ENCODE measurements at regions not wholly inside any gene's neighbourhood (a gene's known extent, or its start where the extent isn't known, plus 50 kb on each side); places are given as distances from the start of the nearest gene placed in this dataset.
"Not testable (repeated sequence)": the region's sequence is repeated elsewhere in the genome, so short reads cannot be mapped to it uniquely, and the experiment has no call there.

DNA sequence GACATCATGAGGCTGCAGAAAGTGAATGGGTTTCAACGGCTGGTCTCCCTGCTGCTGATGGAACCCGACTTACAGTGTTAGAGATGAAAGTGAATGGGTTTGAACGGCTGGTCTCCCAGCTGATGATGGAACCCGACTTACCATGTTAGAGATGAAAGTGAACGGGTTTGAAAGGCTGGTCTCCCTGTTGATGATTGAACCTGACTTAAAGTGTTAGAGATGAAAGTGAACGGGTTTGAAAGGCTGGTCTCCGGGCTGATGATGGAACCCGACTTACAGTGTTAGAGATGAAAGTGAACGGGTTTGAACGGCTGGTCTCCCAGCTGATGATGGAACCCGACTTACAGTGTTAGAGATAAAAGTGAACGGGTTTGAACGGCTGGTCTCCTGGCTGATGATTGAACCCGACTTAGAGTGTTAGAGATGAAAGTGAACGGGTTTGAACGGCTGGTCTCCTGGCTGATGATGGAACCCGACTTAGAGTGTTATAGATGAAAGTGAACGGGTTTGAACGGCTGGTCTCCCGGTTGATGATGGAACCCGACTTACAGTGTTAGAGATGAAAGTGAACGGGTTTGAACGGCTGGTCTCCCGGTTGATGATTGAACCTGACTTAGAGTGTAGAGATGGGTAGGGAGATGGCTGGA is 76.1 kb upstream of the ALKAL2 start:
- ChIA-PET CTCF (no interaction called here), POLR2A (no interaction called here)
- H3K4me3 ChIP-seq (ENCODE audit: low read depth, low read length), result no peak overlapping the region
- TF ChIP-seq, protein P1, sequence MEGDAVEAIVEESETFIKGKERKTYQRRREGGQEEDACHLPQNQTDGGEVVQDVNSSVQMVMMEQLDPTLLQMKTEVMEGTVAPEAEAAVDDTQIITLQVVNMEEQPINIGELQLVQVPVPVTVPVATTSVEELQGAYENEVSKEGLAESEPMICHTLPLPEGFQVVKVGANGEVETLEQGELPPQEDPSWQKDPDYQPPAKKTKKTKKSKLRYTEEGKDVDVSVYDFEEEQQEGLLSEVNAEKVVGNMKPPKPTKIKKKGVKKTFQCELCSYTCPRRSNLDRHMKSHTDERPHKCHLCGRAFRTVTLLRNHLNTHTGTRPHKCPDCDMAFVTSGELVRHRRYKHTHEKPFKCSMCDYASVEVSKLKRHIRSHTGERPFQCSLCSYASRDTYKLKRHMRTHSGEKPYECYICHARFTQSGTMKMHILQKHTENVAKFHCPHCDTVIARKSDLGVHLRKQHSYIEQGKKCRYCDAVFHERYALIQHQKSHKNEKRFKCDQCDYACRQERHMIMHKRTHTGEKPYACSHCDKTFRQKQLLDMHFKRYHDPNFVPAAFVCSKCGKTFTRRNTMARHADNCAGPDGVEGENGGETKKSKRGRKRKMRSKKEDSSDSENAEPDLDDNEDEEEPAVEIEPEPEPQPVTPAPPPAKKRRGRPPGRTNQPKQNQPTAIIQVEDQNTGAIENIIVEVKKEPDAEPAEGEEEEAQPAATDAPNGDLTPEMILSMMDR (IDR thresholded peaks at IDR 0.05; ENCODE audit: insufficient read depth, low read length, missing control alignments), result no peak
- DNase-seq (ENCODE audit: low read depth, low spot score), result no peak

DNA sequence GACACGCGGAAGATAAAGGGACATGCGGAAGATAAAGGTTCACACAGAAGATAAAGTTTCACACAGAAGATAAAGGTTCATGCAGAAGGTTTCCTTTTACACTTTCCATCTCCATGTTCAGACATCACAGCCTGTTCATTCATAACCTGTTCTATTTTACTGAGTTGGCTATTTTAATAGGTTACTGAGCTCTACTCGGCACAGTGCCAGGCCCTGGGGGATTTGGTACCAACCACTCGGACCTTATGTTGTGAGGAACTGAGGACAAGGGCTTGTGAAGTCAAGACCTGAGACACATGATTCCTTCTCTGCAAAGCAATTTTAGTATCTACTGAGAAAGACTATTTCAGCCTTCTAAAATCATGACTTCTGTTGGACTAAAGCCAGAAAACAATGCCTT is 75.0 kb upstream of the ALKAL2 start:
- no peak overlapping the region for H3K4me3 ChIP-seq (ENCODE audit: low read depth, low read length)
- TF ChIP-seq, protein P1 (IDR thresholded peaks at IDR 0.05; ENCODE audit: insufficient read depth, low read length, missing control alignments), result no peak
- ChIA-PET POLR2A (no interaction called here), CTCF (no interaction called here)
- DNase-seq (ENCODE audit: low read depth, low spot score), result no peak

DNA sequence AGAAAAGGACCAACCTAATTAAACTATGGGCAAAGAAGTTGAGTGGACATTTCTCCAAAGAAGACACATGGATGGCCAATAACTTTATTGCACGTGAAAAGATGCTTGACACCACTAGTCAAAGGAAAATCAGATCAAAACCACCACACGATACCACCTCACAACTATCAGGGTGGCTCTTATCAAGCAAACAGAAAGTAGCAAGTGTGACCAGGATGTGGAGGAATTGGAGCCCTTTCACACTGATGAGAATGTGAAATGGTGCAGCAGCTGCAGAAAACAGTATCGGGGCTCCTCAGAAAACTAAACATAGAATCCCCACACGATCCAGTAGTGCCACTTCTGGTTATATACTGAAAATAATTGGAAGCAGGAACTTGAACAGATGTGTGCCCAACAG is 72.2 kb upstream of the ALKAL2 start:
- POLR2A ChIA-PET, result no interaction called here
- CTCF ChIA-PET, result no interaction called here
- DNase-seq (ENCODE audit: low read depth, low spot score), result no peak
- H3K4me3 ChIP-seq (ENCODE audit: low read depth, low read length), result no peak overlapping the region
- TF ChIP-seq, protein P1 (IDR thresholded peaks at IDR 0.05; ENCODE audit: insufficient read depth, low read length, missing control alignments), result no peak

DNA sequence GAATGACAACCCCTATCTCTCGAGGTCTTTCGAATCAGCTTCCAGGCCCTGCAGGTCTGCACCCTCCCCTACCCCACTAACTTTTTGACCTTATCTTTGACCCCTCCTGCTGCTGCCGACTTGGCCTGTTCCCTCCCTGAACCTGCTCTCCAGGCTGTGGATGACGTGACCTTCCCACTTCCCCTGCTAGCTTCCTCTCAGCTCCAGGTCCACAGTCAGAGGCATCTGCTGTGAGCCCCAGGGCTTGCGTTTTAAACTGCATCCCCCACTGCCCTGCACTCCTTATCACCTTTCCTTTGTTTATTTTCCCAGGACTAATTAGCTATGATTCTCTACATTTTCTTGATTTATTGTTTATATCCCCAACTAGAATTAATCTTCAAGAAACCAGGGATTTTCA is 71.2 kb upstream of the ALKAL2 start:
- TF ChIP-seq, protein P1 (IDR thresholded peaks at IDR 0.05; ENCODE audit: insufficient read depth, low read length, missing control alignments), result no peak
- CTCF ChIA-PET, result no interaction called here
- no peak overlapping the region for H3K4me3 ChIP-seq (ENCODE audit: low read depth, low read length)
- POLR2A ChIA-PET, result no interaction called here
- no peak for DNase-seq (ENCODE audit: low read depth, low spot score)

DNA sequence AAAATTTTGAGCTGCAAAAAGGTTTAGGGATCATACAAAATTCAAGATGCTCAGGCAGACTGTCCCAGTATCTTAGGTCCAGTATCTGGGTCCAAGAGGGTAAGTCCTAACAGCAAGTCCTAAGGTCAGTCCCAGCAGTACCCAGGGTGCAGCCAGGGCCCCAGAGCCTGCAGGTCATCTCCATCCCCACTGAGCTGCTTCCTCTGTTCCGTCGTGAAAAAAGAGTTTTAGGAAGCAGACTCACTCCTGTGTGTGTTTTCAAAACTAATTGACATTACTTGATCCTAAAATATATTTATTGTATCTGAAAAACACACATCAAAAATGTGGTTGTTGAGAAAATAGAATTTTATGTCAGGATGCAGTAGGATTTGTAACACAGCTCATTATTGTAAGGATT is 69.9 kb upstream of the ALKAL2 start:
- DNase-seq (ENCODE audit: low read depth, low spot score), result no peak
- ChIA-PET POLR2A (no interaction called here), CTCF (no interaction called here)
- no peak overlapping the region for H3K4me3 ChIP-seq (ENCODE audit: low read depth, low read length)
- TF ChIP-seq, protein P1 (IDR thresholded peaks at IDR 0.05; ENCODE audit: insufficient read depth, low read length, missing control alignments), result no peak

DNA sequence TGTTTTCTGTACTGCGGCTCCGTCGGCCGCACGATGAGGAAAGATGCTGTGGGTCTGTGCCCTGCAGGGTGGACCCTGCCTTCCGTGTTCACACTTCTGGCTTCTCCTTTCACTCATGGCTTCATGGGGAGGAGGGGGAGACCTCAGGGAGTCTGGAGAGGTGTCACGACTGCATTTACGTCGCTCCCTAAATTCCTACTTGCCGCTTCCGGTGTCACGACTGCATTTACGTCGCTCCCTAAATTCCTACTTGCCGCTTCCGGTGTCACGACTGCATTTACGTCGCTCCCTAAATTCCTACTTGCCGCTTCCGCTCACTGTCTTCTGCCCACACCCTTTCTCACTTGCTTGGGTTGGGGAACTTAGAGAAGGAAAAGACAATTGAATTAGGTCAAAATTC is 68.4 kb upstream of the ALKAL2 start:
- POLR2A ChIA-PET; CTCF ChIA-PET; DNase-seq (ENCODE audit: low read depth, low spot score); H3K4me3 ChIP-seq (ENCODE audit: low read depth, low read length): not testable (repeated sequence)

DNA sequence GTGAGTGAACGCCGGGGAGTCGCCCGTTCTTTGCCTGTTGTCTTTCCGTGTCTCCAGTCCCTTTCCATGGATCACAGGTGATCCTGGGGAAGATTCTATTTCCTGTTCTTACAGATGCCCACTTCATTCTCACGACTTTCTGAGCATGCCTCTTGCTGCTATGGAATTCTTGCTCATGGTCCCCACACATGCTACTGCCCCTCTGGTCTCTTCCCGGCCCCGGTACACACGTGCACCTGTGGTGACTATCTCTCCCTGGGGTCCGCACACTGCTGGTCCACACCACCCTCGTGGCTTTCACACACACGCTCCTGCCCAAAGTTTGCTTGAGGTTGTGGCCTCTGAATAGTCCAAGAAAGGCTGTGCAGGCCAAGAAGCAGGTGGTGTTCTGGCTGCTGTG is 67.9 kb upstream of the ALKAL2 start:
- CTCF ChIA-PET, result no interaction called here

More for the DNA sequence above, 67.9 kb upstream of the ALKAL2 start:
- H3K4me3 ChIP-seq (ENCODE audit: low read depth, low read length), result no peak overlapping the region
- DNase-seq (ENCODE audit: low read depth, low spot score), result no peak
- POLR2A ChIA-PET, result no interaction called here
- TF ChIP-seq, protein P1 (IDR thresholded peaks at IDR 0.05; ENCODE audit: insufficient read depth, low read length, missing control alignments), result no peak
